ENCODE measurements at regions not wholly inside any gene's neighbourhood (a gene's known extent, or its start where the extent isn't known, plus 50 kb on each side); places are given as distances from the start of the nearest gene placed in this dataset.

GRCh38 chr3:11706604-11707003 lies 62.9 kb upstream of the VGLL4 start:
- TF ChIP-seq CTCF (IDR thresholded peaks at IDR 0.05; ENCODE audit: low read depth, low read length) (no peak), EZH2phosphoT487 (IDR thresholded peaks at IDR 0.05; ENCODE audit: low read depth) (no peak)

Data from OCI-LY3 (cell line).